IMR-90 (cell line): ENCODE measurements at regions not wholly inside any gene's neighbourhood (a gene's known extent, or its start where the extent isn't known, plus 50 kb on each side); places are given as distances from the start of the nearest gene placed in this dataset.

Source experiments
- BHLHE40 ChIP-seq: fragments of 150-350 bp; IDR thresholded peaks from 2 replicates; pipeline ENCODE4 v1.6.1; 2016; ENCODE audit warnings: mild to moderate bottlenecking, low read depth, low read length
- CTCF ChIP-seq: conservative IDR thresholded peaks from 2 replicates; pipeline ENCODE4 v1.5.1; 2012; ENCODE audit warnings: mild to moderate bottlenecking, low read depth, low read length, improper control_type of control experiment
- FOS ChIP-seq: fragments of 150-350 bp; IDR thresholded peaks from 2 replicates; pipeline ENCODE4 v1.6.1; 2016; ENCODE audit warnings: low read depth, low read length
- MAZ ChIP-seq: IDR thresholded peaks from 2 replicates; pipeline ENCODE4 v1.6.1; 2012; ENCODE audit warnings: low read depth, mild to moderate bottlenecking, low read length, improper control_type of control experiment, moderate library complexity, borderline replicate concordance
- POLR2A ChIP-seq: IDR thresholded peaks from 2 replicates; pipeline ENCODE4 v1.6.1; 2012; ENCODE audit warnings: mild to moderate bottlenecking, low read depth, low read length
- RFX5 ChIP-seq: IDR thresholded peaks from 2 replicates; pipeline ENCODE4 v1.8.0; 2012; ENCODE audit warnings: low read depth, mild to moderate bottlenecking, low read length, moderate library complexity

GRCh38 chr16:52874042-52874441 lies 178.7 kb downstream of the CHD9NB start:
- no peak for TF ChIP-seq CTCF
- TF ChIP-seq POLR2A, result no peak
- no peak for TF ChIP-seq RFX5
- TF ChIP-seq BHLHE40, result no peak
- TF ChIP-seq FOS, result no peak
- TF ChIP-seq MAZ, result no peak
